Hepatocyte (in vitro differentiated cells): ENCODE measurements at regions not wholly inside any gene's neighbourhood (a gene's known extent, or its start where the extent isn't known, plus 50 kb on each side); places are given as distances from the start of the nearest gene placed in this dataset.

Experiments used
- DNase-seq: peaks from one replicate; pipeline ENCODE4 v3.0.0-alpha.2; 2016; ENCODE audit warnings: low spot score
- H2AFZ ChIP-seq: fragments of 200-600 bp; sonication (generic); 2 replicates; pipeline ENCODE4 v1.6.0; 2016; ENCODE audit warnings: antibody characterized with exemption, mild to moderate bottlenecking
- H3K27ac ChIP-seq: fragments of 200-600 bp; sonication (generic); 2 replicates; pipeline ENCODE4 v1.5.1; 2016; ENCODE audit warnings: mild to moderate bottlenecking
- H3K27me3 ChIP-seq: fragments of 200-600 bp; sonication (generic); 2 replicates; pipeline ENCODE4 v1.6.1; 2016
- H3K36me3 ChIP-seq: fragments of 200-600 bp; sonication (generic); replicated peaks from 2 replicates; pipeline ENCODE4 v1.5.1; 2016; ENCODE audit warnings: low read depth; ENCODE audit not compliant: insufficient read depth
- H3K4me1 ChIP-seq: fragments of 200-600 bp; sonication (generic); 2 replicates; pipeline ENCODE4 v1.5.1; 2016; ENCODE audit warnings: mild to moderate bottlenecking, moderate library complexity; ENCODE audit not compliant: insufficient read depth
- H3K4me2 ChIP-seq: fragments of 200-600 bp; sonication (generic); 2 replicates; pipeline ENCODE4 v1.6.0; 2016
- H3K4me3 ChIP-seq: fragments of 200-600 bp; sonication (generic); 2 replicates; pipeline ENCODE4 v1.5.1; 2016; ENCODE audit warnings: mild to moderate bottlenecking
- H3K79me2 ChIP-seq: fragments of 200-600 bp; sonication (generic); 2 replicates; pipeline ENCODE4 v1.6.0; 2017; ENCODE audit warnings: mild to moderate bottlenecking
- H3K9me2 ChIP-seq: fragments of 200-600 bp; sonication (generic); replicated peaks from 2 replicates; pipeline ENCODE4 v1.6.0; 2017; ENCODE audit warnings: mild to moderate bottlenecking; ENCODE audit not compliant: insufficient read depth
- H3K9me3 ChIP-seq: fragments of 200-600 bp; sonication (generic); 2 replicates; pipeline ENCODE4 v1.5.1; 2016; ENCODE audit warnings: low read depth, mild to moderate bottlenecking
- H4K20me1 ChIP-seq: fragments of 200-600 bp; sonication (generic); 2 replicates; pipeline ENCODE4 v1.6.0; 2016; ENCODE audit warnings: mild to moderate bottlenecking; ENCODE audit not compliant: insufficient read depth, poor library complexity, severe bottlenecking
- CTCF ChIP-seq: fragments of 200-600 bp; sonication (generic); IDR thresholded peaks from 2 replicates; pipeline ENCODE4 v1.5.1; 2016; ENCODE audit warnings: antibody characterized with exemption, mild to moderate bottlenecking; ENCODE audit not compliant: poor library complexity
- EZH2 ChIP-seq: fragments of 200-600 bp; sonication (generic); IDR thresholded peaks from 2 replicates; pipeline ENCODE4 v1.6.1; 2016; ENCODE audit warnings: antibody characterized with exemption, mild to moderate bottlenecking, borderline replicate concordance
- EZH2phosphoT487 ChIP-seq: fragments of 200-600 bp; sonication (generic); IDR thresholded peaks from one replicate; pipeline ENCODE4 v1.6.1; 2018; ENCODE audit warnings: antibody characterized with exemption, mild to moderate bottlenecking, low read depth, moderate library complexity; ENCODE audit not compliant: unreplicated experiment, severe bottlenecking
- WGBS: methylation state at CpG from one replicate; pipeline ENCODE4 v1.1.6; 2016; ENCODE audit warnings: low lambda C conversion rate; ENCODE audit errors: missing lambda C conversion rate; 5-methylcytosine and 5-hydroxymethylcytosine counted together

- Histone ChIP-seq H3K79me2 (no peaks in the 10 kb centered on the region), H3K9me3 (no peaks in the 10 kb centered on the region), H3K27me3 (peaks cover 4% of the 10 kb centered on the region), H3K36me3 (no peaks in the 10 kb centered on the region), H3K9me2 (no peaks in the 10 kb centered on the region), H3K27ac (no peak overlapping the region), H3K4me1 (peaks cover 8% of the 10 kb centered on the region), H2AFZ (no peak overlapping the region), H4K20me1 (no peaks in the 10 kb centered on the region), H3K4me3 (no peak overlapping the region), H3K4me2 (no peak overlapping the region)
- DNase-seq: no peak
- WGBS: 80% methylated on average over 3 of the region's 3 CpGs
- TF ChIP-seq CTCF (no peak), EZH2 (no peak), EZH2phosphoT487 (no peak)
These were observed 114.5 kb upstream of the KIT start for GRCh38 chr4:54543088-54543795.

GRCh38 chr4:54545663-54546424 lies 111.9 kb upstream of the KIT start:
- Histone ChIP-seq H3K36me3 (no peaks in the 10 kb centered on the region), H3K9me2 (no peaks in the 10 kb centered on the region), H3K9me3 (no peaks in the 10 kb centered on the region), H3K4me3 (no peak overlapping the region), H4K20me1 (no peaks in the 10 kb centered on the region), H3K27ac (no peak overlapping the region), H2AFZ (no peak overlapping the region), H3K4me2 (no peak overlapping the region), H3K27me3 (peaks cover 3% of the 10 kb centered on the region), H3K79me2 (no peaks in the 10 kb centered on the region), H3K4me1 (peaks cover 12% of the 10 kb centered on the region)
- WGBS: 86% methylated on average over 4 of the region's 4 CpGs
- TF ChIP-seq CTCF (no peak), EZH2phosphoT487 (no peak), EZH2 (no peak)
- no peak for DNase-seq

DNA sequence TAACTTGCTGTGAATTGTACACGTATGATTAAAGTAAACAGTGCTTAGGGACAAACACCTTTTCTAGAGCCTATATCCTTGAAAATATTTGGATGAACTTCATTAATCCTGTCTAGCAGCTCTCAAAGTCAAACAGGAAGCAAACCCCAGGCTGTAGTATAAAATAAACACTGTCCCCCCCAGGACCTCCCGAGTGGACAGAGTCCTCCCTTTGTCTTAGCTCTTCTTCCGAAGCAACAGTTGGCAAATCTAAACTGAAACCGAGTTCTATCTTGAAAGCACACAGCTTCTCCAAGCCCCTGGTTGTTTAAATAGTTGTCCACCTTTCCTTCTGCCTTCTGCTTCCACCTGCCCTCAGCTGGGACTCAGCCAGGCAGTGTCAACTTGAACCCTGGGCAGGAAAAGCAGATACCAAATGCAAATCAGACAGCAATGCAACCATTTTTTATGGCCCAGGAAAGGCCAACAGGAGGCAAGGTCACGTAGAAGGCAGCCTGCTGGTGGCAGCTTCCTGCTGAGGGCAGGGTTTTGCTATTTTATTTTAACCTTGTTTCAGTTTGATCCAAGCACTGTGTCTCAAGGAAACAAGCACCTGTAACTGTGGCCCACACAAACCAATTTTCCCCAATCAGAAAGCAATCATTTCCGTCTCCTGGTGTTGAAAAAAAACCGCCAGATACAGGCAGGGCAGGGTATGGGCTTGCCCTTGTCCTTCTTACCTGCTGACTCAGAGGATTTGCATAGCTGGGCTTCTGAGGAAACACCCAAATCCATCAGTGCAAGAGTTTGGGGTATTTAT lies 110.3 kb upstream of the KIT start:
- Histone ChIP-seq H3K9me3 (no peaks in the 10 kb centered on the region), H3K4me1 (peaks cover 12% of the 10 kb centered on the region), H3K4me3 (no peak overlapping the region), H3K27me3 (no peaks in the 10 kb centered on the region), H3K27ac (peak overlapping the region; percentile 81), H3K79me2 (no peaks in the 10 kb centered on the region), H2AFZ (no peak overlapping the region), H4K20me1 (no peaks in the 10 kb centered on the region), H3K4me2 (peak overlapping the region; percentile 59), H3K36me3 (no peaks in the 10 kb centered on the region), H3K9me2 (no peaks in the 10 kb centered on the region)
- TF ChIP-seq CTCF (no peak), EZH2 (no peak), EZH2phosphoT487 (no peak)
- DNase-seq: no peak
- 39% methylated on average over 7 of the region's 7 CpGs for WGBS
